Tibial nerve (tissue), 4 donors: ENCODE measurements at regions not wholly inside any gene's neighbourhood (a gene's known extent, or its start where the extent isn't known, plus 50 kb on each side); places are given as distances from the start of the nearest gene placed in this dataset.

Experiments
- CTCF ChIP-seq, 5 experiments: fragments of 200-600 bp in 3 of 5; fragments of 450-650 bp in 2 of 5; sonication (generic) in 3 of 5; IDR thresholded peaks; one replicate each; pipeline ENCODE4 v1.5.1; 2016 to 2019; ENCODE audit warnings: antibody characterized with exemption in 5 of 5, mild to moderate bottlenecking in 3 of 5, moderate library complexity in 2 of 5
- EP300 ChIP-seq, 2 donors: sonication (generic); formaldehyde crosslinking; IDR thresholded peaks; one replicate each; pipeline ENCODE4 v1.6.1; 2017; ENCODE audit warnings: antibody characterized with exemption in 2 of 2, mild to moderate bottlenecking in 1 of 2
- POLR2A ChIP-seq, 2 donors: fragments of 450-650 bp; IDR thresholded peaks; one replicate each; pipeline ENCODE4 v1.6.1; 2017; ENCODE audit warnings: antibody characterized with exemption in 2 of 2, mild to moderate bottlenecking in 2 of 2, moderate library complexity in 2 of 2

GRCh38 chr15:38878026-38878425, 313.4 kb upstream of the RASGRP1 start:
- TF ChIP-seq CTCF (IDR thresholded peaks at IDR 0.05) (no peak), POLR2A (IDR thresholded peaks at IDR 0.05) (no peak), EP300 (IDR thresholded peaks at IDR 0.05) (no peak)
